ENCODE measurements at regions not wholly inside any gene's neighbourhood (a gene's known extent, or its start where the extent isn't known, plus 50 kb on each side); places are given as distances from the start of the nearest gene placed in this dataset.

DNA sequence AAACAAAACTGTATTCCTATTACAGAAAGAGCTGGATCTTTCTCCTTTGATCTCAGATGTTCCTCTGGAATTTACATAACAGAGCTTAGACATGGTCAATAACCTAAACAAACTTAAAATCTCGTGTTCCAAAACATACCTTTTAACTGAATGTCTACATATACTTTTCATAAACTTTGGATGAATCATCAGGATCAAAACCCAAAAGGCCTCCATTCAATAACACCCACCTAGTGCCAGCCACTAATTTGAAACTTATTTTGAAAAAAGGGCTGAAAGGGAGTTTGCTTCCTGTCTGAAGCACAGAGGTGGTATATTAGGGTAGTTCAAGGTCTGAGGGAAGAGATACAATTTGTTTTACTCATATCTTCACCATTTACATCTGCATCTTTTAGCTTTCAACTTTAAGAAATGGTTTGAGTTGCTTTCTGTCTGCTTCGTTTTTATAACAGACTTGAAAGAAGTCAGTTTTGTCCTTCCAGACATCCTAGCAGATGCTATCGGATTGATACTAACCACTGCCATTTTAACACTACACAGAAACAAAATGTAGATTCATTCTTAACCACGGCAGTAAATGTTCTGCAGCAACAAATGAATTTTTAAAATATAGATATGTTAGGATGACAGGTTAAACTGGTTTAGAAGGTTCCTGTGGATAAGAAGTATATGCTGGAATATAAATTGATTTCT lies 242.8 kb upstream of the DKK2 start:
- H3K4me3 ChIP-seq (ENCODE audit: extremely low read depth, insufficient read depth, low read length, poor library complexity, severe bottlenecking) = no peak overlapping the region
- H3K27ac ChIP-seq (ENCODE audit: low read depth, low read length, severe bottlenecking) = peak overlapping the region; percentile 24
- 83 to 100% methylated on average over 1 to 3 of the region's 4 CpGs for WGBS, 2 experiments (ENCODE audit: insufficient coverage in 2 of 2)
- H3K9me3 ChIP-seq (ENCODE audit: control insufficient read depth, low read length) = no peaks in the 10 kb centered on the region
- no peaks in the 10 kb centered on the region for H3K36me3 ChIP-seq (ENCODE audit: control insufficient read depth, insufficient read depth, low read length)
- H3K4me1 ChIP-seq (ENCODE audit: control insufficient read depth, insufficient read depth, low read length, poor library complexity, severe bottlenecking) = peaks cover 26% of the 10 kb centered on the region

DNA sequence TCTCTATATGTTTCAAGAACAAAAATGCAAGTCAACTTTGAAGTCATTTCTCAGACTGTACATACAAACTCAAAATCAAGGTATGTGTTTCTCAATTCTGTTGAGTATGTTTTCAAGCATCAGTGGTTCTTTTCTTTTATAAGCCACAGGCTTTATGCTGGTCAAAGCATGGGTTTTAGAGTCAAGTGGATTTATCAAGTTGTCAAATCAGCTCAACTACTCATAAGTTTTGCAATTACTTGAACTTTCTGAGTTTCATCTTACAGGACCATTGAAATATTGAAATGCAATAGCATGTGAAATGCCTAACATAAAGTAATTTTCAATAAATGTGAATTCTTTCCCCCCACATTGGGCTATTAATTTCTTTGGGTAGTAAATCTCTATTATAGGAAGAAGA lies 239.9 kb upstream of the DKK2 start:
- no peak overlapping the region for H3K27ac ChIP-seq (ENCODE audit: low read depth, low read length, severe bottlenecking)
- H3K4me1 ChIP-seq (ENCODE audit: control insufficient read depth, insufficient read depth, low read length, poor library complexity, severe bottlenecking) = peaks cover 20% of the 10 kb centered on the region
- H3K9me3 ChIP-seq (ENCODE audit: control insufficient read depth, low read length) = no peaks in the 10 kb centered on the region
- no peaks in the 10 kb centered on the region for H3K36me3 ChIP-seq (ENCODE audit: control insufficient read depth, insufficient read depth, low read length)
- no peak overlapping the region for H3K4me3 ChIP-seq (ENCODE audit: extremely low read depth, insufficient read depth, low read length, poor library complexity, severe bottlenecking)

DNA sequence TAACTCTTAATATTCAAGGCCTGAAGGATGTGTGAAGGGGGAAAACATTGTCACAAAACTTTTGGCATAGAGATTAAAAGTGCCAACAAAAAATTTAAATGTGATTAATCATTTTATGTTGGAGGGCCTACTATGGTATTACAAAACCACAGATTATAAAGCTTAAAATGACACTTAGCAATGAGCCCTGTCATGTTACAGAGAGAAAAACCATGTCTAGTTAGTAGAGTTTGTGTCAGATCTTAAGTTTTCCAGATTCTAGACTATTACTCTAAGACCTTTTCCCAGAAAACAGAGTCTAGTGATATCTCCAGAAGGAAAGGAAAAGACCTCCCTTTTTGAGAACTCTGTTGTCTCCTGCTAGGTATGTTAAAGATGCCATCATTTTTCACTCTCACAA lies 239.1 kb upstream of the DKK2 start:
- peaks cover 20% of the 10 kb centered on the region for H3K4me1 ChIP-seq (ENCODE audit: control insufficient read depth, insufficient read depth, low read length, poor library complexity, severe bottlenecking)
- H3K9me3 ChIP-seq (ENCODE audit: control insufficient read depth, low read length) = no peaks in the 10 kb centered on the region
- no peak overlapping the region for H3K27ac ChIP-seq (ENCODE audit: low read depth, low read length, severe bottlenecking)
- no peak overlapping the region for H3K4me3 ChIP-seq (ENCODE audit: extremely low read depth, insufficient read depth, low read length, poor library complexity, severe bottlenecking)
- H3K36me3 ChIP-seq (ENCODE audit: control insufficient read depth, insufficient read depth, low read length) = no peaks in the 10 kb centered on the region

DNA sequence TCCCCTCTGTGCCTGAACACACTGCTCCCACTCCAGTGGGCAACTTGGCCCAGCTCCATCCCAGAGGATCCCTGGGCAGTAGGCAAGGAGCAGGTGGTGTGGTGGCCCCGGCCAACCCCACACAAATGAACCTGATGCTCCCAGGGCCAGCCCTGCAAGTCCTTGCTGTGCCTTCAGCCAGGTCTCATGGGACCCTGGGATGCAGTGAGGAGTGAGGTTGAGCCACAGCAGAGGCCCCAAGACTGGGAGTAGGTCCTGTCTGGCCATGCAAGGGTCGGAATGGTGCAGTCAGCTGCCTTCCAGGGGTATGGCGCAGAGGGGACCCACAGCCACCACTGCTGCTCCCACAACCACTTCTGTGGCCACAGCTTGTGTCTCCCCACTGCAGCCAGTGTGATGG lies 234.5 kb upstream of the DKK2 start:
- H3K27ac ChIP-seq (ENCODE audit: low read depth, low read length, severe bottlenecking) = no peak overlapping the region
- H3K4me1 ChIP-seq (ENCODE audit: control insufficient read depth, insufficient read depth, low read length, poor library complexity, severe bottlenecking) = no peaks in the 10 kb centered on the region
- H3K36me3 ChIP-seq (ENCODE audit: control insufficient read depth, insufficient read depth, low read length) = no peaks in the 10 kb centered on the region
- WGBS, 2 experiments (ENCODE audit: insufficient coverage in 2 of 2) = 89 to 90% methylated on average over 3 of the region's 3 CpGs
- H3K4me3 ChIP-seq (ENCODE audit: extremely low read depth, insufficient read depth, low read length, poor library complexity, severe bottlenecking) = no peak overlapping the region
- H3K9me3 ChIP-seq (ENCODE audit: control insufficient read depth, low read length) = no peaks in the 10 kb centered on the region

DNA sequence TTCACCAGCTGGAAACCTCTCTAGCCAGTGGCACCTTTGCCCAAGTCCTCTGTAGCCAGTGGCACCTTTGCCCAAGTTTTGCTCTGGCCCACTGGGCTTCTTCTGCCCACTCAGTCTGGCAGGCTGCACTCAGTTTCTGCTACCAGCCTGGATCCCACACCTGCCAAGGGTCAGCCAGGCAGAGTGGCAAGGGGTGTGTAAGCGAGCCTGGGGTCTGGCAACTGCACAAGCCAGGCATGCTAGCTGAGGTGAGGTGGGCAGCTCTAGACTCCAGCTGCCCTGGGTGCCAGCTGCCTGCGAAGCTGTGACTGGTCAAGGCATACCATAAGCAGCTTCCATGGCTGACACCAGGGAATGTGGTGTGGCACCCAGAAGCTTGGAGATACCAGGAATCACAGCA lies 233.1 kb upstream of the DKK2 start:
- H3K9me3 ChIP-seq (ENCODE audit: control insufficient read depth, low read length) = no peaks in the 10 kb centered on the region
- H3K36me3 ChIP-seq (ENCODE audit: control insufficient read depth, insufficient read depth, low read length) = no peaks in the 10 kb centered on the region
- H3K27ac ChIP-seq (ENCODE audit: low read depth, low read length, severe bottlenecking) = no peak overlapping the region
- no peaks in the 10 kb centered on the region for H3K4me1 ChIP-seq (ENCODE audit: control insufficient read depth, insufficient read depth, low read length, poor library complexity, severe bottlenecking)
- H3K4me3 ChIP-seq (ENCODE audit: extremely low read depth, insufficient read depth, low read length, poor library complexity, severe bottlenecking) = no peak overlapping the region
- WGBS, 2 experiments (ENCODE audit: insufficient coverage in 2 of 2) = 90 to 94% methylated on average over 2 of the region's 2 CpGs

DNA sequence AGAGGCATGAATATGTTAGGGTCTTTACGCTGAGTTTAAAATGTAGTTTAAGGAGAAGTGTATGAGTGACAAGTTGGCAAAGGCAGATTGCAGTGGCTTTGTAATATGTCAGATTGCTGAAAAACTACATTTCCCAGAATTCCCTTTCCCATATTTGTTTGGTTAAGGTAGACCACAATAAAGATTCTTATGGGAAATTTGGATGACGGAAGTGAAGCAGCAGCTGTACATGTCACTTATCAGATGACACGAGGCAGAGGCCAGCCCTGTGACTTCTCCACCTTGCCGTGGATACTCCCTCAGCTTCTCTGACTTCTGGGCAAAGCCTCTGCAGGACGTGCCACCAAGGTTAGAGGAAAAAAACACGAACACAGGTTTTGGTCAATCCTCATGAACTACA lies 229.7 kb upstream of the DKK2 start:
- H3K4me1 ChIP-seq (ENCODE audit: control insufficient read depth, insufficient read depth, low read length, poor library complexity, severe bottlenecking) = no peaks in the 10 kb centered on the region
- no peak overlapping the region for H3K4me3 ChIP-seq (ENCODE audit: extremely low read depth, insufficient read depth, low read length, poor library complexity, severe bottlenecking)
- H3K36me3 ChIP-seq (ENCODE audit: control insufficient read depth, insufficient read depth, low read length) = no peaks in the 10 kb centered on the region
- H3K27ac ChIP-seq (ENCODE audit: low read depth, low read length, severe bottlenecking) = no peak overlapping the region
- no peaks in the 10 kb centered on the region for H3K9me3 ChIP-seq (ENCODE audit: control insufficient read depth, low read length)
- 92 to 95% methylated on average over 6 of the region's 6 CpGs for WGBS, 2 experiments (ENCODE audit: insufficient coverage in 2 of 2)

DNA sequence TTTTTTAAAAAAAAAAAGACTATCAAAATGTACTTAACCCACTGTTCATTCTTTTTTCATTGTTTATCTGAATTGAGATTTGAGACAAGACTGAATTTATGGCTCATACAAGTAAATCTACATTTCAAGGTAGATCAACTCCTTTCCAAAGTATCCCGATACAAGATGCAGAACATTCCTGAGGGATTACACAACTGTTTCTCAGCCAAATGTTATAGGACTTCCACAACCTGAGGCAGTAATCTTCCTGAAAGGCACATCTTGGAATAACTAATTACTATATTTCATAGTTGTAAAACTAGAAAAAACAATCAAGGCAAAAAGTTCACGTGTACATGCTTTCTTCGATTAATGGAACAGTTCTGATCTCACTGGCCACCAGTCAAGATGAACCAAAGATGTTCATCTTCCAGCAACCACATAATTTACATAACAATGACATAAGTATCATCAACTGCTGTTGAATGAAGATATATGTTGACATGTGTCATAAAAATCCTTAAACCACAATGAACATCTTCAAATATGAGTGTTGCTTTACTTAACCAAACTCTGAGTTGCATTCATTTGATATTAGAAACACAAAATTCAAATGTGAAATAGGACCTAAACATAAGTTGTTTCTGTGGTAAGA lies 225.2 kb upstream of the DKK2 start:
- 83% methylated on average over 1 of the region's 3 CpGs; no CpG with 5 or more reads in 1 of the 2 experiments for WGBS, 2 experiments (ENCODE audit: insufficient coverage in 2 of 2)
- Histone ChIP-seq H3K4me1 (ENCODE audit: control insufficient read depth, insufficient read depth, low read length, poor library complexity, severe bottlenecking) (no peaks in the 10 kb centered on the region), H3K9me3 (ENCODE audit: control insufficient read depth, low read length) (no peaks in the 10 kb centered on the region), H3K27ac (ENCODE audit: low read depth, low read length, severe bottlenecking) (no peak overlapping the region), H3K36me3 (ENCODE audit: control insufficient read depth, insufficient read depth, low read length) (no peaks in the 10 kb centered on the region), H3K4me3 (ENCODE audit: extremely low read depth, insufficient read depth, low read length, poor library complexity, severe bottlenecking) (no peak overlapping the region)

DNA sequence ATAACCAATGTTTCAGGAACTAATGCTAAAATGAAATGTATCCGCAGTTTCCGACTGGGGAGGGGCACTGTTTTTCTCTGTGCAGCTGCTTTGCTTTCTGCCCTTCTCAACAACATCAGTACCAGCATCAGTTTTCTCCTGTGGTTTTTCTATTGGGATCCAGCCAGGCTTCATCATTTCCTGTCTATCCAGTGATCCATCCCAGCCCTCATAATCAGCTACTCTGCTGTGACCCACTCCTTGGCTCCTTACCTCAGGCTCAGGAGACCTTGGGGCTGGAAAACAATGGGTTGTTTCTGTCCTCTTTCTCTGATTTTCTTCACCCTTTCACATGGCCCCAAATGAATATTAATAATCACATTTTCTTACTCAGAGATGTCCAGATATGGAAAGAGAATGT lies 222.2 kb upstream of the DKK2 start:
- H3K4me3 ChIP-seq (ENCODE audit: extremely low read depth, insufficient read depth, low read length, poor library complexity, severe bottlenecking) = no peak overlapping the region
- WGBS, 2 experiments (ENCODE audit: insufficient coverage in 2 of 2) = 87 to 100% methylated on average over 2 of the region's 2 CpGs

DNA sequence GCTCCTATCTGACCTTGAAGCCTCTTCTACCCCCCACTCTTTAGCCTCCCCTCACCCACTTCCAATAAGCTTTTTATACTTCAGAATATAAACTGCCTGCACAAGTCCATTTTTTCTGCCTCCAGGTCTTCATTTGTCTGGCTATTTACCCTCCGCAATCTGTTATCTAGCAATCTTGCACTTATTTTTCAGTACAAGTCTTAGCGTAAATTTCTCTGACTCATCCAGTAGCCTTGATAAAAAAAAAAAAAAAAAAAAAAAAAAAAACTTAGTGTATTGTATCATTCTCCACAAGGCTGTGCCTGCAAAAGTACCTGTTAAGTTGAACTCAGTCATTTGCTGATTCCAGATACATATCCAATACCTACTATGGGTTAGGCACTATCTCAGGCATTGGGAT lies 219.5 kb upstream of the DKK2 start:
- Histone ChIP-seq H3K36me3 (ENCODE audit: control insufficient read depth, insufficient read depth, low read length) (no peaks in the 10 kb centered on the region), H3K27ac (ENCODE audit: low read depth, low read length, severe bottlenecking) (no peak overlapping the region), H3K9me3 (ENCODE audit: control insufficient read depth, low read length) (no peaks in the 10 kb centered on the region), H3K4me1 (ENCODE audit: control insufficient read depth, insufficient read depth, low read length, poor library complexity, severe bottlenecking) (no peaks in the 10 kb centered on the region), H3K4me3 (ENCODE audit: extremely low read depth, insufficient read depth, low read length, poor library complexity, severe bottlenecking) (no peak overlapping the region)
- 100% methylated on average over 1 of the region's 2 CpGs; no CpG with 5 or more reads in 1 of the 2 experiments for WGBS, 2 experiments (ENCODE audit: insufficient coverage in 2 of 2)

More for the DNA sequence above, 222.2 kb upstream of the DKK2 start:
- no peaks in the 10 kb centered on the region for H3K36me3 ChIP-seq (ENCODE audit: control insufficient read depth, insufficient read depth, low read length)
- H3K9me3 ChIP-seq (ENCODE audit: control insufficient read depth, low read length) = no peaks in the 10 kb centered on the region
- no peak overlapping the region for H3K27ac ChIP-seq (ENCODE audit: low read depth, low read length, severe bottlenecking)
- H3K4me1 ChIP-seq (ENCODE audit: control insufficient read depth, insufficient read depth, low read length, poor library complexity, severe bottlenecking) = no peaks in the 10 kb centered on the region

DNA sequence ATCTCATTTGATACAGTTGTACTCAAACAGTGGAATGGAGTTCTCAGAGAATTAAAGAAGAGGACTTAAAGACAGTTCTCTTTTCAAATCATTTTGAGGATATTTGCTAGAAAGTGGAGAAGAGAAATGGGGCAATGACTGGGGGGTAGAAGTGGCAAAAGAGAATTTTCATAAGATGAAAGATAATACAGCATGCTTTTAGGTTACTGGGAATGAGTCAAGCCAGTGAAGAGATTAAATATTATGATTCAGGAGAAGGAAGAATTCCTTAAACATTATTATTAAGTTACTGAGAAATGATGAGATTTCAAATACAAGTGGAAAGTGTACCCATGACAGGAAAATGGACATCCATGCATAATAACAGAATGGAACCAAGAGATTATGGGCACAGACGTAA lies 219.0 kb upstream of the DKK2 start:
- no peak overlapping the region for H3K27ac ChIP-seq (ENCODE audit: low read depth, low read length, severe bottlenecking)
- no peaks in the 10 kb centered on the region for H3K36me3 ChIP-seq (ENCODE audit: control insufficient read depth, insufficient read depth, low read length)
- no peak overlapping the region for H3K4me3 ChIP-seq (ENCODE audit: extremely low read depth, insufficient read depth, low read length, poor library complexity, severe bottlenecking)
- no peaks in the 10 kb centered on the region for H3K4me1 ChIP-seq (ENCODE audit: control insufficient read depth, insufficient read depth, low read length, poor library complexity, severe bottlenecking)
- no peaks in the 10 kb centered on the region for H3K9me3 ChIP-seq (ENCODE audit: control insufficient read depth, low read length)
- WGBS, 2 experiments (ENCODE audit: insufficient coverage in 2 of 2) = no CpG with 5 or more reads among the region's 1 CpG

DNA sequence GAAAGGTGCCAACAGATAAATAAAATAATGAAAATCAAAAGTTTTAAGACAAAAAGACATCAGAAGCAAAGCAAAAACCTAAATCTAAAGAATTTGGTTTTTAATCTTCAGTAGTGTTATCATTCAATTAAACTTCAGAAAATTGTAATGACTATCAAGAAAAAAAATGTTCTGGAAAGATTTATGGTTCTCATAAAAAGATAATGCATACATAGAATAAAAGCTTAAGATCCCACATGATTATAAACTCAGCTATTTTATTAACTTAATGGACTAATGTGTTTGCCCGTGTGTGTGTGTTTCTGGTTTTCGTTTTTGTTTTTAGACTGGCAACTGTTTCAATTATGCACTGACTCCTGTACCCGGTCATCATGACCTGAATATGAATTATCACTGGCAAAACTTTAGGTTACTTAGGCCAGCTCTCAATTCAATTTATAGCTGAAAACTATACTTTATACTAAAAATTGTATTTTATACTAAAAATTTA lies 217.5 kb upstream of the DKK2 start:
- no peak overlapping the region for H3K27ac ChIP-seq (ENCODE audit: low read depth, low read length, severe bottlenecking)

More for the DNA sequence above, 217.5 kb upstream of the DKK2 start:
- no CpG with 5 or more reads among the region's 3 CpGs for WGBS, 2 experiments (ENCODE audit: insufficient coverage in 2 of 2)
- Histone ChIP-seq H3K4me3 (ENCODE audit: extremely low read depth, insufficient read depth, low read length, poor library complexity, severe bottlenecking) (no peak overlapping the region), H3K4me1 (ENCODE audit: control insufficient read depth, insufficient read depth, low read length, poor library complexity, severe bottlenecking) (no peaks in the 10 kb centered on the region), H3K36me3 (ENCODE audit: control insufficient read depth, insufficient read depth, low read length) (no peaks in the 10 kb centered on the region), H3K9me3 (ENCODE audit: control insufficient read depth, low read length) (no peaks in the 10 kb centered on the region)
